ENCODE measurements at regions not wholly inside any gene's neighbourhood (a gene's known extent, or its start where the extent isn't known, plus 50 kb on each side); places are given as distances from the start of the nearest gene placed in this dataset.

GRCh38 chr9:135241381-135242048 is 154.0 kb downstream of the OLFM1 start:
- DNase-seq (ENCODE audit: low spot score) = peak; percentile 59
- Mint-ChIP-seq H3K4me3 (ENCODE audit: unreplicated experiment) (no peak overlapping the region), H3K27me3 (ENCODE audit: low read depth) (peaks cover 35% of the 10 kb centered on the region), H3K9me3 (ENCODE audit: low read depth) (no peaks in the 10 kb centered on the region), H3K36me3 (ENCODE audit: low read depth) (no peaks in the 10 kb centered on the region), H3K4me1 (ENCODE audit: low read depth) (no peaks in the 10 kb centered on the region), H3K27ac (ENCODE audit: unreplicated experiment) (no peak overlapping the region)
- TF ChIP-seq CTCF (IDR thresholded peaks at IDR 0.05) = no peak

- Mint-ChIP-seq H3K27me3 (ENCODE audit: low read depth) (peaks cover 31% of the 10 kb centered on the region), H3K27ac (ENCODE audit: unreplicated experiment) (no peak overlapping the region), H3K36me3 (ENCODE audit: low read depth) (no peaks in the 10 kb centered on the region), H3K9me3 (ENCODE audit: low read depth) (no peaks in the 10 kb centered on the region), H3K4me1 (ENCODE audit: low read depth) (no peaks in the 10 kb centered on the region), H3K4me3 (ENCODE audit: unreplicated experiment) (no peak overlapping the region)
- peak; percentile 83 for DNase-seq (ENCODE audit: low spot score)
- no peak for TF ChIP-seq CTCF (IDR thresholded peaks at IDR 0.05)
These were observed 154.6 kb downstream of the OLFM1 start for GRCh38 chr9:135242049-135242396.

GRCh38 chr9:135242406-135242805 is 154.9 kb downstream of the OLFM1 start:
- Mint-ChIP-seq H3K4me1 (ENCODE audit: low read depth) (no peaks in the 10 kb centered on the region), H3K27ac (ENCODE audit: unreplicated experiment) (no peak overlapping the region), H3K27me3 (ENCODE audit: low read depth) (peaks cover 32% of the 10 kb centered on the region), H3K4me3 (ENCODE audit: unreplicated experiment) (no peak overlapping the region), H3K36me3 (ENCODE audit: low read depth) (no peaks in the 10 kb centered on the region), H3K9me3 (ENCODE audit: low read depth) (no peaks in the 10 kb centered on the region)
- DNase-seq (ENCODE audit: low spot score) = peak; percentile 71
- TF ChIP-seq CTCF (IDR thresholded peaks at IDR 0.05) = no peak

GRCh38 chr9:135243201-135244190 is 156.0 kb downstream of the OLFM1 start:
- no peaks in the 10 kb centered on the region for H3K4me1 Mint-ChIP-seq (ENCODE audit: low read depth)
- H3K27ac Mint-ChIP-seq (ENCODE audit: unreplicated experiment) = no peak overlapping the region
- no peaks in the 10 kb centered on the region for H3K36me3 Mint-ChIP-seq (ENCODE audit: low read depth)
- TF ChIP-seq CTCF (IDR thresholded peaks at IDR 0.05) = no peak
- H3K4me3 Mint-ChIP-seq (ENCODE audit: unreplicated experiment) = no peak overlapping the region
- H3K9me3 Mint-ChIP-seq (ENCODE audit: low read depth) = no peaks in the 10 kb centered on the region
- peaks cover 25% of the 10 kb centered on the region for H3K27me3 Mint-ChIP-seq (ENCODE audit: low read depth)
- DNase-seq (ENCODE audit: low spot score) = peak; percentile 75
